GM23338 (cell line): ENCODE measurements at regions not wholly inside any gene's neighbourhood (a gene's known extent, or its start where the extent isn't known, plus 50 kb on each side); places are given as distances from the start of the nearest gene placed in this dataset.

Experiments used
- ATAC-seq: fragments of 200-7000 bp; cut with Tn5 transposase; 3 replicates; pipeline ENCODE4 v1.9.1; 2020
- DNase-seq: peaks from one replicate; pipeline ENCODE4 v3.0.0-alpha.2; 2015; ENCODE audit warnings: low spot score
- H2AFZ ChIP-seq: fragments of 200-600 bp; sonication (generic); 2 replicates; pipeline ENCODE4 v1.8.0; 2016; ENCODE audit warnings: antibody characterized with exemption, mild to moderate bottlenecking, moderate library complexity
- H3F3A ChIP-seq: fragments of 200-600 bp; sonication (generic); replicated peaks from 2 replicates; pipeline ENCODE4 v1.8.0; 2017; ENCODE audit warnings: antibody characterized with exemption, mixed run types, low read depth
- H3K27ac ChIP-seq: fragments of 200-600 bp; sonication (generic); 2 replicates; pipeline ENCODE4 v1.6.1; 2016; ENCODE audit warnings: low read depth
- H3K27me3 ChIP-seq: fragments of 200-600 bp; sonication (generic); 2 replicates; pipeline ENCODE4 v1.8.0; 2016; ENCODE audit warnings: mild to moderate bottlenecking, mixed run types, moderate library complexity; ENCODE audit not compliant: insufficient read depth
- H3K36me3 ChIP-seq: fragments of 200-600 bp; sonication (generic); 2 replicates; pipeline ENCODE4 v1.8.0; 2016; ENCODE audit warnings: mild to moderate bottlenecking; ENCODE audit not compliant: insufficient read depth
- H3K4me1 ChIP-seq: fragments of 200-600 bp; sonication (generic); 2 replicates; pipeline ENCODE4 v1.8.0; 2016; ENCODE audit warnings: mild to moderate bottlenecking, moderate library complexity; ENCODE audit not compliant: insufficient read depth
- H3K4me2 ChIP-seq: fragments of 200-600 bp; sonication (generic); 2 replicates; pipeline ENCODE4 v1.7.1; 2017; ENCODE audit warnings: mixed run types
- H3K4me3 ChIP-seq: fragments of 200-600 bp; sonication (generic); 2 replicates; pipeline ENCODE4 v1.6.1; 2016; ENCODE audit warnings: mixed run types
- H3K79me2 ChIP-seq: fragments of 200-600 bp; sonication (generic); replicated peaks from 2 replicates; pipeline ENCODE4 v1.8.0; 2017; ENCODE audit warnings: mild to moderate bottlenecking; ENCODE audit not compliant: insufficient read depth
- H3K9me2 ChIP-seq: fragments of 200-600 bp; sonication (generic); 2 replicates; pipeline ENCODE4 v1.8.0; 2017; ENCODE audit not compliant: insufficient read depth
- H4K20me1 ChIP-seq: fragments of 200-600 bp; sonication (generic); replicated peaks from 2 replicates; pipeline ENCODE4 v1.8.0; 2017; ENCODE audit warnings: mild to moderate bottlenecking; ENCODE audit not compliant: insufficient read depth
- H3K27ac Mint-ChIP-seq: 2 replicates; pipeline ENCODE4 v1.8.0; 2020; ENCODE audit warnings: inconsistent platforms, mild to moderate bottlenecking, moderate library complexity, mixed read lengths
- H3K27me3 Mint-ChIP-seq: 3 replicates; pipeline ENCODE4 v1.8.0; 2022; ENCODE audit warnings: low read depth, mild to moderate bottlenecking, moderate library complexity, mixed read lengths, inconsistent platforms; ENCODE audit not compliant: insufficient read depth, poor library complexity
- H3K36me3 Mint-ChIP-seq: 3 replicates; pipeline ENCODE4 v1.8.0; 2021; ENCODE audit warnings: low read depth, mild to moderate bottlenecking, inconsistent platforms, moderate library complexity, mixed read lengths
- H3K4me1 Mint-ChIP-seq: 3 replicates; pipeline ENCODE4 v1.8.0; 2020; ENCODE audit warnings: mild to moderate bottlenecking, inconsistent platforms, mixed read lengths
- H3K4me3 Mint-ChIP-seq: 3 replicates; pipeline ENCODE4 v1.8.0; 2021; ENCODE audit warnings: moderate library complexity, mild to moderate bottlenecking, inconsistent platforms, mixed read lengths
- H3K9me3 Mint-ChIP-seq: 3 replicates; pipeline ENCODE4 v1.8.0; 2020; ENCODE audit warnings: moderate library complexity, mild to moderate bottlenecking, inconsistent platforms, mixed read lengths
- CREB1 ChIP-seq: fragments of 250-450 bp; sonication (Bioruptor Pico); IDR thresholded peaks from 2 replicates; pipeline ENCODE4 v1.5.0; 2020; ENCODE audit warnings: low read depth, mild to moderate bottlenecking, moderate library complexity
- EZH2 ChIP-seq: fragments of 200-600 bp; sonication (generic); IDR thresholded peaks from one replicate; pipeline ENCODE4 v1.8.0; 2017; ENCODE audit warnings: antibody characterized with exemption, mild to moderate bottlenecking, low read depth; ENCODE audit not compliant: unreplicated experiment
- EZH2phosphoT487 ChIP-seq: fragments of 200-600 bp; sonication (generic); IDR thresholded peaks from one replicate; pipeline ENCODE4 v1.8.1; 2018; ENCODE audit warnings: antibody characterized with exemption; ENCODE audit not compliant: unreplicated experiment
- JUNB ChIP-seq: IDR thresholded peaks from one replicate; pipeline ENCODE4 v1.6.1; 2016; ENCODE audit warnings: antibody characterized with exemption; ENCODE audit not compliant: unreplicated experiment
- NANOG ChIP-seq: IDR thresholded peaks from 2 replicates; pipeline ENCODE4 v1.6.1; 2016; ENCODE audit warnings: antibody characterized with exemption, borderline replicate concordance
- POLR2AphosphoS5 ChIP-seq: IDR thresholded peaks from 2 replicates; pipeline ENCODE4 v1.6.1; 2016; ENCODE audit warnings: antibody characterized with exemption, low read depth
- STAT1 ChIP-seq: IDR thresholded peaks from one replicate; pipeline ENCODE4 v1.6.1; 2016; ENCODE audit warnings: antibody characterized with exemption; ENCODE audit not compliant: unreplicated experiment
- ZNF114 ChIP-seq: fragments of 250-450 bp; sonication (Bioruptor Pico); IDR thresholded peaks from 2 replicates; pipeline ENCODE4 v1.5.0; 2020; ENCODE audit warnings: mild to moderate bottlenecking, moderate library complexity
- ZNF331 ChIP-seq: fragments of 250-450 bp; sonication (Bioruptor Pico); IDR thresholded peaks from 2 replicates; pipeline ENCODE4 v1.5.0; 2020; ENCODE audit warnings: low read depth, mild to moderate bottlenecking, moderate library complexity
- TF ChIP-seq, protein P1 (sequence below), 2 experiments: fragments of 200-600 bp in 1 of 2; sonication (generic) in 1 of 2; conservative IDR thresholded peaks; 2 replicates each; pipeline versions ENCODE4 v1.5.1 to v1.6.1; 2016 to 2017; ENCODE audit warnings: antibody characterized with exemption in 2 of 2, low read depth in 2 of 2, mild to moderate bottlenecking in 2 of 2, moderate library complexity in 1 of 2
- TF ChIP-seq, protein P2 (sequence below): IDR thresholded peaks from one replicate; pipeline ENCODE4 v1.6.1; 2018; ENCODE audit warnings: antibody characterized with exemption; ENCODE audit not compliant: unreplicated experiment
- TF ChIP-seq, protein P3 (sequence below): IDR thresholded peaks from 2 replicates; pipeline ENCODE4 v1.6.1; 2016; ENCODE audit warnings: antibody characterized with exemption

DNA sequence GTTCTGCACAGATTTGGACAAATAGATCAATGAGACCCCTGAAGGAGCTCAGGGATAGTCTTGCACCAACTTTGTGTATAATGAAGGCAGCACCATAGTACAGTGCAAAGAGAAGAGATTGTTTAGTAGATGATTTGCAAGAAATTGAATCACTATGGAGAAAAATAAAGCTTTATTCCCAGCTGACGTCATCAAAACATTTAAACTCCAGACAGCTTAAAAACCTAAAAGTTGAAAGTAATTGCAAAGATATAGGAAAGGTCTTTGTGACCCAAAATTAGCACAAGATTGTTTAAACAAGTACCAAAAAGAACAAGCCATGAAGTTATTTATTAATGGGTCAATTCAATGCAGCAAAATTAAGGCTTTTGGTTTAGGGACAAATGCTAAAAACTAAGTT lies 88.8 kb upstream of the BACE2 start:
- no peak overlapping the region for H3K4me3 Mint-ChIP-seq
- H3F3A ChIP-seq, result no peaks in the 10 kb centered on the region
- TF ChIP-seq STAT1 (no peak), ZNF114 (CRISPR knock-in tag) (no peak), EZH2phosphoT487 (no peak)
- H2AFZ ChIP-seq, result no peak overlapping the region
- peaks cover 2% of the 10 kb centered on the region for H3K27me3 Mint-ChIP-seq
- no peak overlapping the region for H3K27ac Mint-ChIP-seq
- H3K4me2 ChIP-seq, result no peak overlapping the region
- no peaks in the 10 kb centered on the region; the same call in 1 of the 2 replicates for H3K36me3 ChIP-seq
- no peak overlapping the region for H3K27ac ChIP-seq
- DNase-seq, result no peak
- no peaks in the 10 kb centered on the region for H3K4me1 Mint-ChIP-seq
- H3K27me3 ChIP-seq, result no peaks in the 10 kb centered on the region
- no peak overlapping the region for H3K4me3 ChIP-seq
- H3K79me2 ChIP-seq, result no peaks in the 10 kb centered on the region
- no peaks in the 10 kb centered on the region for H4K20me1 ChIP-seq
- no peaks in the 10 kb centered on the region for H3K4me1 ChIP-seq
- ATAC-seq, result no peak
- H3K9me3 Mint-ChIP-seq, result peaks cover 85% of the 10 kb centered on the region
- H3K9me2 ChIP-seq, result no peaks in the 10 kb centered on the region
- peaks cover 12% of the 10 kb centered on the region; the same call in 2 of the 3 replicates for H3K36me3 Mint-ChIP-seq

DNA sequence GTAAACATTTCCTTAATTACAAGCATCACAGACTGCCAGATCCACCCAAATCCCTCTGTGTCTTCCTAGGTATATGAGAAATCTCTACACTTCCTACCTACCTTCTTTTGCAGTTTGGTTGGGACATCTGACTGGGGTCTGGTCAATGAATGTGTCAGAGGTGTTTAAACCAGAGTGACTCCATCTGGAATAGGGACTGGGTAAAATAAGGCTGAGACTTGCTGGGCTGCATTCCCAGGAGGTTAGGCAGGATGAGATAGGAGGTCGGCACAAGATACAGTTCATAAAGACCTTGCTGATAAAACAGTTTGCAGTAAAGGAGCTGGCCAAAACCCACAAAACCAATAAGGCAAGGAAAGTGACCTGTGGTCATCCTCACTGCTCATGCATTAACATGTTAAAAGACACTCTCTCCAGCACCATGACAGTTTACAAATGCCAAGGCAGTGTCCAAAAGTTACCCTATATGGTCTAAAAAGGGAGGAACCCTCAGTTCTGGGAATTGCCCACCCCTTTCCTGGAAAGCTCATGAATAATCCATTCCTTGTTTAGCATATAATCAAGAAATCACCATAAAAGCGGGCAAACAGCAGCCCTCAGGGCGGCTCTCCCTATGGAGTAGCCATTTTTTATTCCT lies 87.4 kb upstream of the BACE2 start:
- H4K20me1 ChIP-seq, result no peaks in the 10 kb centered on the region
- no peaks in the 10 kb centered on the region for H3K4me1 Mint-ChIP-seq
- no peak overlapping the region for H3K27ac ChIP-seq
- H3K9me2 ChIP-seq, result no peaks in the 10 kb centered on the region
- H3K27me3 ChIP-seq, result no peaks in the 10 kb centered on the region
- peaks cover 83% of the 10 kb centered on the region for H3K9me3 Mint-ChIP-seq
- H3K27me3 Mint-ChIP-seq, result peaks cover 2% of the 10 kb centered on the region
- no peak for ATAC-seq
- H3K4me2 ChIP-seq, result no peak overlapping the region
- H3K36me3 ChIP-seq, result no peaks in the 10 kb centered on the region
- H3K27ac Mint-ChIP-seq, result no peak overlapping the region
- DNase-seq, result no peak
- H3K79me2 ChIP-seq, result no peaks in the 10 kb centered on the region
- no peak overlapping the region for H3K4me3 ChIP-seq
- no peak for TF ChIP-seq ZNF331 (CRISPR knock-in tag)
- TF ChIP-seq, protein P1, sequence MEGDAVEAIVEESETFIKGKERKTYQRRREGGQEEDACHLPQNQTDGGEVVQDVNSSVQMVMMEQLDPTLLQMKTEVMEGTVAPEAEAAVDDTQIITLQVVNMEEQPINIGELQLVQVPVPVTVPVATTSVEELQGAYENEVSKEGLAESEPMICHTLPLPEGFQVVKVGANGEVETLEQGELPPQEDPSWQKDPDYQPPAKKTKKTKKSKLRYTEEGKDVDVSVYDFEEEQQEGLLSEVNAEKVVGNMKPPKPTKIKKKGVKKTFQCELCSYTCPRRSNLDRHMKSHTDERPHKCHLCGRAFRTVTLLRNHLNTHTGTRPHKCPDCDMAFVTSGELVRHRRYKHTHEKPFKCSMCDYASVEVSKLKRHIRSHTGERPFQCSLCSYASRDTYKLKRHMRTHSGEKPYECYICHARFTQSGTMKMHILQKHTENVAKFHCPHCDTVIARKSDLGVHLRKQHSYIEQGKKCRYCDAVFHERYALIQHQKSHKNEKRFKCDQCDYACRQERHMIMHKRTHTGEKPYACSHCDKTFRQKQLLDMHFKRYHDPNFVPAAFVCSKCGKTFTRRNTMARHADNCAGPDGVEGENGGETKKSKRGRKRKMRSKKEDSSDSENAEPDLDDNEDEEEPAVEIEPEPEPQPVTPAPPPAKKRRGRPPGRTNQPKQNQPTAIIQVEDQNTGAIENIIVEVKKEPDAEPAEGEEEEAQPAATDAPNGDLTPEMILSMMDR (conservative IDR thresholded peaks at IDR 0.05; ENCODE audit: low read depth in 2 of 2), result no peak
- TF ChIP-seq POLR2AphosphoS5, result no peak
- TF ChIP-seq, protein P2, sequence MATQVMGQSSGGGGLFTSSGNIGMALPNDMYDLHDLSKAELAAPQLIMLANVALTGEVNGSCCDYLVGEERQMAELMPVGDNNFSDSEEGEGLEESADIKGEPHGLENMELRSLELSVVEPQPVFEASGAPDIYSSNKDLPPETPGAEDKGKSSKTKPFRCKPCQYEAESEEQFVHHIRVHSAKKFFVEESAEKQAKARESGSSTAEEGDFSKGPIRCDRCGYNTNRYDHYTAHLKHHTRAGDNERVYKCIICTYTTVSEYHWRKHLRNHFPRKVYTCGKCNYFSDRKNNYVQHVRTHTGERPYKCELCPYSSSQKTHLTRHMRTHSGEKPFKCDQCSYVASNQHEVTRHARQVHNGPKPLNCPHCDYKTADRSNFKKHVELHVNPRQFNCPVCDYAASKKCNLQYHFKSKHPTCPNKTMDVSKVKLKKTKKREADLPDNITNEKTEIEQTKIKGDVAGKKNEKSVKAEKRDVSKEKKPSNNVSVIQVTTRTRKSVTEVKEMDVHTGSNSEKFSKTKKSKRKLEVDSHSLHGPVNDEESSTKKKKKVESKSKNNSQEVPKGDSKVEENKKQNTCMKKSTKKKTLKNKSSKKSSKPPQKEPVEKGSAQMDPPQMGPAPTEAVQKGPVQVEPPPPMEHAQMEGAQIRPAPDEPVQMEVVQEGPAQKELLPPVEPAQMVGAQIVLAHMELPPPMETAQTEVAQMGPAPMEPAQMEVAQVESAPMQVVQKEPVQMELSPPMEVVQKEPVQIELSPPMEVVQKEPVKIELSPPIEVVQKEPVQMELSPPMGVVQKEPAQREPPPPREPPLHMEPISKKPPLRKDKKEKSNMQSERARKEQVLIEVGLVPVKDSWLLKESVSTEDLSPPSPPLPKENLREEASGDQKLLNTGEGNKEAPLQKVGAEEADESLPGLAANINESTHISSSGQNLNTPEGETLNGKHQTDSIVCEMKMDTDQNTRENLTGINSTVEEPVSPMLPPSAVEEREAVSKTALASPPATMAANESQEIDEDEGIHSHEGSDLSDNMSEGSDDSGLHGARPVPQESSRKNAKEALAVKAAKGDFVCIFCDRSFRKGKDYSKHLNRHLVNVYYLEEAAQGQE, result no peak
- TF ChIP-seq CREB1, result no peak
- no peak for TF ChIP-seq NANOG
- no peak for TF ChIP-seq JUNB
- no peak for TF ChIP-seq STAT1
- TF ChIP-seq, protein P3, sequence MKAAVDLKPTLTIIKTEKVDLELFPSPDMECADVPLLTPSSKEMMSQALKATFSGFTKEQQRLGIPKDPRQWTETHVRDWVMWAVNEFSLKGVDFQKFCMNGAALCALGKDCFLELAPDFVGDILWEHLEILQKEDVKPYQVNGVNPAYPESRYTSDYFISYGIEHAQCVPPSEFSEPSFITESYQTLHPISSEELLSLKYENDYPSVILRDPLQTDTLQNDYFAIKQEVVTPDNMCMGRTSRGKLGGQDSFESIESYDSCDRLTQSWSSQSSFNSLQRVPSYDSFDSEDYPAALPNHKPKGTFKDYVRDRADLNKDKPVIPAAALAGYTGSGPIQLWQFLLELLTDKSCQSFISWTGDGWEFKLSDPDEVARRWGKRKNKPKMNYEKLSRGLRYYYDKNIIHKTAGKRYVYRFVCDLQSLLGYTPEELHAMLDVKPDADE, result no peak
- TF ChIP-seq ZNF114 (CRISPR knock-in tag), result no peak
- no peak for TF ChIP-seq EZH2phosphoT487
- TF ChIP-seq EZH2, result no peak
- no peaks in the 10 kb centered on the region for H3K4me1 ChIP-seq
- no peak overlapping the region for H3K4me3 Mint-ChIP-seq
- no peaks in the 10 kb centered on the region for H3F3A ChIP-seq
- peaks cover 4% of the 10 kb centered on the region; the same call in 2 of the 3 replicates for H3K36me3 Mint-ChIP-seq
- H2AFZ ChIP-seq, result no peak overlapping the region
